ENCODE measurements at regions not wholly inside any gene's neighbourhood (a gene's known extent, or its start where the extent isn't known, plus 50 kb on each side); places are given as distances from the start of the nearest gene placed in this dataset.

DNA sequence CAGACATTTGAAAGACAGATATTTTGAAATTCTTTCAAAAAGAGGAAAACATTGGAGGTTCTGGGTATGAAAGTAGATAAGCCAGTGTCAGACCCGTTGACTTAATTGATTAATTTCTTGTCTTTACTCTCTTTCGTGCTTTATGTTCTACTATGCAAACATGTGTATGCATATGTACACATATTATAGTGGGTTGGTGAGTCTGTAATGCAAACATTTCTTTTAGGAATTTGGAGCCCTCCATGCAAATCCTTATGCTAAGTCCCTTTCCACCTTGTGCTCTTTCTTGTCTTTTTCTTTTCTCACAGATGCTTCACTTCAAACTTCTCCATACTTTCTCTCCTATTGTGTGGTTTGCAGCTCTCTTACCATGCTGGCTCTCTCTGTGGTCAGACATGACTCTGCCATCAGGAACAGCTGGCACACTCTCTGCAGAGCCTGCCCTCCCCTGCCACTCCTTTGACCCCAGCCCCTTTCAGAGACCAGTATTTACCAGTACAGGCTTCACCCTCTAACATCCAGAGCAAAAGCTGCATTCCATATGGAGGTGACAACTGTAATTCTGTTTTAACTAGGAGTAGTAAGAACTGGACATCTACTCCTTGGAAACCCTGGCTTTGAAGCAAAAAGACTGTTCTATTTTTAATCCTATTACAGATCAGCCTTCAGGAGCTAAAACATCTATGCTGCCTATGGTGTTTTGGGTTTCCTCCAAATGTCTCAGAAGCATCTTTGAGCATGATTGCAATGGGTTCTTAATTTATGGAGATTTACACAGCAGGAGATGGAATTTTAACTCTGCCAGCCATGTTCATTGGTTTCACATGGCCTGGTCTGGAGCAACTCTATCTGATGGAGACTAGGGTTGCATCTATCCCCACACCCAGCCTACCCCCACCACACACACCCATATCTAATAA lies 386.9 kb upstream of the FAT3 start:
- H3K4me3 ChIP-seq (replicated peaks in 1 of 3; ENCODE audit: insufficient read depth in 1 of 3, low read depth in 1 of 3, low read length in 3 of 3) = no peak overlapping the region
- H3K9ac ChIP-seq (replicated peaks; ENCODE audit: extremely low read depth, insufficient read depth, low read length) = no peak overlapping the region
- no peaks in the 10 kb centered on the region for H3K27me3 ChIP-seq (ENCODE audit: control insufficient read depth in 2 of 2, insufficient read depth in 2 of 2, low read length in 2 of 2)
- intact Hi-C loops (cut with micrococcal nuclease) = no loop called here
- ChIA-PET CTCF (no interaction called here), POLR2A (no interaction called here)
- no peaks in the 10 kb centered on the region for H4K20me1 ChIP-seq (replicated peaks; ENCODE audit: control insufficient read depth, extremely low read depth, insufficient read depth, low read length)
- FAIRE-seq (no peak), DNase-seq (ENCODE audit: low read depth, low spot score) (no peak)
- no TSS peak for BruUV-seq (replicated peaks)
- H3K79me2 ChIP-seq (ENCODE audit: control insufficient read depth, insufficient read depth, low read length) = no peaks in the 10 kb centered on the region
- no peaks in the 10 kb centered on the region for H3K9me1 ChIP-seq (replicated peaks; ENCODE audit: control insufficient read depth, extremely low read depth, insufficient read depth, low read length)
- no peak overlapping the region for H2AFZ ChIP-seq (ENCODE audit: low read depth, low read length)
- no peak overlapping the region for H3K27ac ChIP-seq (ENCODE audit: insufficient read depth, low read depth, low read length)
- no peaks in the 10 kb centered on the region for H3K9me3 ChIP-seq (replicated peaks; ENCODE audit: control insufficient read depth, insufficient read depth, low read length)
- dilution Hi-C loops (cut with MboI; ENCODE audit: extremely low pct_ligation_motif_present, low sequenced_read_pairs) = no loop called here
- H3K36me3 ChIP-seq (ENCODE audit: control insufficient read depth in 2 of 2, extremely low read depth in 1 of 2, insufficient read depth in 2 of 2, low read length in 2 of 2) = no peaks in the 10 kb centered on the region
- no peak overlapping the region for H3K4me2 ChIP-seq (ENCODE audit: insufficient read depth, low read length)
- no peaks in the 10 kb centered on the region for H3K4me1 ChIP-seq (ENCODE audit: control insufficient read depth, extremely low read depth, insufficient read depth, low read length)
- TF ChIP-seq MYC (IDR thresholded peaks at IDR 0.05; ENCODE audit: low read depth, low read length) (no peak), POLR2AphosphoS5 (IDR thresholded peaks at IDR 0.05; ENCODE audit: insufficient read depth, low read depth, low read length) (no peak), JUN (IDR thresholded peaks at IDR 0.05; ENCODE audit: borderline replicate concordance, insufficient read depth, insufficient read length, low read depth) (no peak), FOS (IDR thresholded peaks at IDR 0.05; ENCODE audit: borderline replicate concordance, insufficient read depth, low read length) (no peak), EZH2 (IDR thresholded peaks at IDR 0.05; ENCODE audit: borderline replicate concordance, low read depth, low read length, severe bottlenecking) (no peak), POLR2A (IDR thresholded peaks at IDR 0.05; ENCODE audit: low read depth, low read length) (no peak), GATA2 (IDR thresholded peaks at IDR 0.05; ENCODE audit: insufficient read depth, insufficient read length, low read depth, low read length) (no peak)
- TF ChIP-seq, protein P1, sequence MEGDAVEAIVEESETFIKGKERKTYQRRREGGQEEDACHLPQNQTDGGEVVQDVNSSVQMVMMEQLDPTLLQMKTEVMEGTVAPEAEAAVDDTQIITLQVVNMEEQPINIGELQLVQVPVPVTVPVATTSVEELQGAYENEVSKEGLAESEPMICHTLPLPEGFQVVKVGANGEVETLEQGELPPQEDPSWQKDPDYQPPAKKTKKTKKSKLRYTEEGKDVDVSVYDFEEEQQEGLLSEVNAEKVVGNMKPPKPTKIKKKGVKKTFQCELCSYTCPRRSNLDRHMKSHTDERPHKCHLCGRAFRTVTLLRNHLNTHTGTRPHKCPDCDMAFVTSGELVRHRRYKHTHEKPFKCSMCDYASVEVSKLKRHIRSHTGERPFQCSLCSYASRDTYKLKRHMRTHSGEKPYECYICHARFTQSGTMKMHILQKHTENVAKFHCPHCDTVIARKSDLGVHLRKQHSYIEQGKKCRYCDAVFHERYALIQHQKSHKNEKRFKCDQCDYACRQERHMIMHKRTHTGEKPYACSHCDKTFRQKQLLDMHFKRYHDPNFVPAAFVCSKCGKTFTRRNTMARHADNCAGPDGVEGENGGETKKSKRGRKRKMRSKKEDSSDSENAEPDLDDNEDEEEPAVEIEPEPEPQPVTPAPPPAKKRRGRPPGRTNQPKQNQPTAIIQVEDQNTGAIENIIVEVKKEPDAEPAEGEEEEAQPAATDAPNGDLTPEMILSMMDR (IDR thresholded peaks at IDR 0.05; ENCODE audit: extremely low read depth in 1 of 2, insufficient read depth in 1 of 2, low read depth in 1 of 2, low read length in 2 of 2) = no peak
- TF ChIP-seq, protein P2, sequence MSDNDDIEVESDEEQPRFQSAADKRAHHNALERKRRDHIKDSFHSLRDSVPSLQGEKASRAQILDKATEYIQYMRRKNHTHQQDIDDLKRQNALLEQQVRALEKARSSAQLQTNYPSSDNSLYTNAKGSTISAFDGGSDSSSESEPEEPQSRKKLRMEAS (IDR thresholded peaks at IDR 0.05; ENCODE audit: insufficient read depth, insufficient read length) = no peak

All from endothelial cell of umbilical vein (primary cell).